GM12891 (cell line): ENCODE measurements at regions not wholly inside any gene's neighbourhood (a gene's known extent, or its start where the extent isn't known, plus 50 kb on each side); places are given as distances from the start of the nearest gene placed in this dataset.
A peak's percentile ranks its signal among the peaks of the same experiment; 100 is the strongest.

Source experiments
- DNase-seq: peaks from one replicate; pipeline ENCODE4 v3.0.0; 2011; ENCODE audit warnings: low spot score; ENCODE audit not compliant: insufficient read length
- FAIRE-seq: peaks from 2 replicates; lab custom pipeline; 2011; peaks lifted over from hg19 to GRCh38; lab: Jason Lieb, UNC
- PAX5 ChIP-seq: IDR thresholded peaks from 2 replicates; pipeline ENCODE4 v1.6.1; 2011; ENCODE audit warnings: low read length, moderate library complexity, mild to moderate bottlenecking; ENCODE audit not compliant: insufficient read depth, severe bottlenecking
- POLR2A ChIP-seq: IDR thresholded peaks from 2 replicates; pipeline ENCODE4 v1.6.1; 2011; ENCODE audit warnings: low read depth, low read length, control low read depth
- POLR2AphosphoS5 ChIP-seq: IDR thresholded peaks from 2 replicates; pipeline ENCODE4 v1.6.1; 2011; ENCODE audit warnings: low read depth, low read length, control low read depth
- POU2F2 ChIP-seq: IDR thresholded peaks from 2 replicates; pipeline ENCODE4 v1.6.1; 2011; ENCODE audit warnings: low read depth, mild to moderate bottlenecking, control low read depth, low read length, moderate library complexity
- SPI1 ChIP-seq: IDR thresholded peaks from 2 replicates; pipeline ENCODE4 v1.6.1; 2011; ENCODE audit warnings: low read depth, low read length, control low read depth
- TAF1 ChIP-seq: IDR thresholded peaks from 2 replicates; pipeline ENCODE4 v1.6.1; 2011; ENCODE audit warnings: low read depth, low read length, control low read depth

DNA sequence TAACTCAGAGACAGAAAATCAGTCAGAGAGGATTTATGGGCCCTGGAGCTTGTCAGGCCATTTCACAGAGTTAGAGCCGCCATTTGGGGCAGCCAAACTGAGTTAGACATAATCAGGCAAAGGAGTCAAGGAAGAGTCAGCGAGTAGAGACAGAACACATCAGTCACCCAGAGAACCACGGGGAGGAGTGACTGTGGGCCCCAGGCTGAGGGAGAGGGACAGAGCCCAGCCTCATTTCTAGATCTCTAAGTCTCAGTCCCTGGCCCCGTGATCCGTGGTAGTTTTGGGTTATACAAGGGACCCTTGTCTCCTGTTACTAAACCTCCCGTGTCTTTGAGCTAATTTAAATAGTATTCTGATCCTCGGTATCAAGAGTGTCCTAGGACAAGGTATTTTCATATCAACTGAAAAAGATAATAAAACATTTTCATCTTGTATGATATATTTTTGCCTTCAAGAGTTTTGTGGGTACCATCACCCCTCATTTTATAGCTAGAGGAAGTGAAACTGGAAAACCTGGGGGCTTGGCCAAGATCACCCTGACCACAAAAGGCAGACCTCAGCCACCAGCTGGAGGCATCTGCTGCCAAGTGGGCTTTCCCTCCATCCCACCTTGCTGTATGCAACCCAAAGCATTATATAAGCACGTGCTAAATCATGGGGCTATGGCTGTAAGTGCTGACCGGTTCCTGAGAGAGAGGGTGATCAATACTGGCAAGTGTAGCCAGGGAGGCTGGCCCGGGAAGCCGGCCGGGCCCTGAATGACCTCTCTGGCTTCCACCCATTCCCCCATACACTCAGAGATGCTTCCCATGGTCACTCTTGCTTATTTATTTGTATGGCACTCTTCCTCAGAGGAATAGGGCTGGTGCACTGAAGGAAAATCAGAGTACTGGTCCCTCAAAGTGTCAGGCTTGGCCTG lies 204.1 kb downstream of the BCOR start:
- FAIRE-seq, result peak; percentile 96
- no peak for DNase-seq
- no peak for TF ChIP-seq POLR2A
- TF ChIP-seq SPI1, result peak; percentile 90

DNA sequence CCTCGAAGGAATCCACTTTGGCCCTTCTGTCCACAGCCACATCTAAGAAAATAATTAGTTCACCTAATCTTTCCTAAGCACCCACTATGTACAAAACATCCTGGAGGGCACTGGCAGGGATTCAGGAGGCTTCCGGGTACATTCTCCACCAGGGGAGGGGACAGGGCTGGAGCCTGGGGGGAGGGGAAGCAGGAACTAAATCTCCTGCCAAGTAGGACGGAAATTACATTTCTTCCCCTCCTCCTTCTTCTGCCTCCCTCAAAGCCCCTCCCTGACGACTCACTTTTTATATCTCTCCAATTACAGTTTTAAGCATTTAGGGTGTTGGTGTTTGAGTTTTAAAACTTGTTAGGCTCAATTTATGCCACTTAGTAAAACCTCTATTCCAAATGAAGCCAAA lies 203.1 kb downstream of the BCOR start:
- no peak for FAIRE-seq

DNA sequence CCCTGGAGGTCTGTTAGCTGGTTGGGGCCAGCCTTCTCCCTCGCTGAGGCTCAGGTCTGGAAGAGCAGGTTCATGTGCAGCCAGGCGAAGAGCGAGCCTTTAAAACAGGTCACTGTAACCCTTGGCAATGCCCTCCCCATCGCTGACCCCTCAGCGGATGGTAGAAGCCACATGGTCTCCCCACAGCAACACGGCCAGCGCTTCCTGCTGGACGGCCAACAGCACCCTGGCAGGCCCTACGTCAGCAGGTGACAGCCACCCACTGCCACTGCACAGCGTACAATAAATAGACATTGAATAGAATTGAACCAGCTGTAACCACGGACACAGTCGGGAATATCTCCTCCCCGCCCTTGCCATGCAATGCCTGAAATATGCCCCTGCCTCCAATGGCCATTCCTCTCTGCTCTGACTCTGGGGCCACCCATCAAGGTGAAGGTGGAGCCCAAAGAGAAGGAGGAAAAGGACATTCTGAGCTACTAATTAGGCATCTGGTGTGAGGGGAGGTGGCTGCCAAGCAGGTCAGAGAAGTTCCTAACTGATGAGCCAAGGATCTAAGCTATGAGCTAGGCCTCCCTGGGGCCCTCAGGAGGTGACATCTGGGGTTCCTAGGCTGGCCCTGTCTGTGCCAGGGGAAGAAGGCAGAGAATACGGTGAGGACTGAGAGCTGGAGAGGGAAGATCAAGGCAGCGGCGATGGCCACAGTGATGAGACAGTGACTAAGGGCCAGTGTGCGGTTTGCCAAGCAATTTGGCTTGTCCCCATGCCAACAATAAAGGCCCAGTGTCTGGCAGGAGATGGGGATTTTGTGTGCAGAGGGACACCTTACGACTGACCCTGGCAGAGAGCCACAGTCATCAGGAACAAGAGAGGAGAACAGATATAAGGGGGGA lies 202.3 kb downstream of the BCOR start:
- peak; percentile 72 for FAIRE-seq
- no peak for DNase-seq
- TF ChIP-seq PAX5, result no peak
- no peak for TF ChIP-seq SPI1
- no peak for TF ChIP-seq POLR2A
- TF ChIP-seq POLR2AphosphoS5, result no peak
- TF ChIP-seq POU2F2, result no peak
- no peak for TF ChIP-seq TAF1

More for the DNA sequence above, 203.1 kb downstream of the BCOR start:
- TF ChIP-seq TAF1, result no peak
- TF ChIP-seq SPI1, result no peak
- TF ChIP-seq POLR2AphosphoS5, result no peak
- no peak for TF ChIP-seq PAX5
- TF ChIP-seq POLR2A, result no peak
- no peak for TF ChIP-seq POU2F2
- no peak for DNase-seq

DNA sequence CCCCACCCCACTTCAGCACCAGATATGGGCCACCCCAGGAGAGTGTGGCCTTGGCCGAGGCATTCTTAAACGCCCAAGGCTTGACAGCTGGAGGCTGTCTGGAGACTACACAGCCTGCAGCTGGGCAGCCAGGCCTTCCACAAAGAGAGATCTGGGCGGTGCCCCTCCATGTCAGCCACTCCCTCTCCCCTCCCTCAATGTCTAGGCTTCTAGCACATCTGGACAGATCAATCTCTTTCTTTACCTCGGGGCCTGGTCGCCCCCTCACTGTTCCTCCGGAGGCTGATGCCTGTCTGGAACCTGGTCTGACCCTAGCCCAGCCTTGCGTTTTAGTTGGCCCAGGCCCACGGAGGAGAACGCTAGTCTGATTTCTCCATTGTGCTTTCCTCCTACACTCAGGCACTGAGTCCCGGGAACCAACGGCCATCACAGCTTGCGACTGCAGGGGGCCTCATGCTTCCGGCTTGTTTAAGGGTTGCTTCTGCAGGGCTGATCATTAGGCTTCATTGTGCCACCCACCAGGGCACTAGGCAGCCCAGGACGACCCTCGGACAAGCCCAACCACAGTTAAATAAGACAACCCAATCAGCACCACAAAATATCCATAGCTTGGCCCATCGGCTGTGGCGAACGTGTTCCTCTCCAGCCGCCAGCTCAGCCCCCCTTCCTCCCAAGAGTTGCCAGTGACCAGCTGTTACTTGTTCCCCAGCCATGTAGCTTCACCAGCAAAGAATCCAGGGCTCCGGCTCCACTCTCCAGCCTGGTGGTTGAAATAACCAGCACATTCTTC lies 200.6 kb downstream of the BCOR start:
- no peak for FAIRE-seq
- TF ChIP-seq PAX5 (no peak), POU2F2 (no peak), SPI1 (no peak), POLR2AphosphoS5 (no peak)
- DNase-seq, result no peak

DNA sequence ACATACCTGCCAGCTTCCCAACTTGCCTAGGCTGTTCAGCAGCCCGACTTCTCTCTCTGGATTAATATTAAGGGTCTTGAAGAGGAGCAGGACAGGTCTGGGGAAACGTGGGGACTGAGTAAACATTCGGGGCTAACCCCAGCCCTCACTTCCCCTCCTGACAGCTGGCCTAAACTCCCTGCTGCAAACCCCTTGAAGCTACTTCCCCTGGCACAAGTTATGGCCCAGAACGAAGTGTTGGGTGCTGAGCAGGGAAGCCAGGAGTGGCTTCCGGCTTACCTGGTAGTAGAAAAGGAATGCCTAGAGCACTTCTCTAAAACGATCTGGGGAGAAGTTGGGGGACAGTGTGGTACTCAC lies 200.0 kb downstream of the BCOR start:
- DNase-seq, result no peak
- no peak for TF ChIP-seq PAX5
- TF ChIP-seq TAF1, result no peak
- no peak for TF ChIP-seq POU2F2
- TF ChIP-seq POLR2AphosphoS5, result no peak
- no peak for TF ChIP-seq POLR2A
- TF ChIP-seq SPI1, result no peak
- FAIRE-seq, result peak; percentile 74

DNA sequence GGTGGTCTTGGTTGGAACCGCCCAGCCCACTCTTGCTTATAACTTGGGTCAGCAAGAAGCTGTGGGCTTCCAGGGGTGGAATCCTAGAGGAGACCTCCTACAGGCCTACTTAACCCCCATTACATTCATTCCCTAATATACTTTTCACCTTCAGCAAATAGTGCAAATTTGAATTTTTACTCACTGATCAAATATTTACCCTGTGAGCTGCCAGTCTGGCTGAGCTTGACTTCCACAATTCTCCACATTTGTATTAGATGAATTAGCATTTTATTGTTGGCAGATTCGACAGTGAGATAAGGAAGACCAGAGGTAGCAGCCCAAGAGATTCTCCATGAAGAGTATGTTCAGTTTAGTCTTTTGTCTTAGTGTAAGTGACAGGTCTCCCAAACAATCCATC lies 199.6 kb downstream of the BCOR start:
- FAIRE-seq (peak; percentile 13), DNase-seq (no peak)
- TF ChIP-seq TAF1 (no peak), POU2F2 (no peak), PAX5 (no peak), SPI1 (no peak), POLR2A (no peak), POLR2AphosphoS5 (no peak)

DNA sequence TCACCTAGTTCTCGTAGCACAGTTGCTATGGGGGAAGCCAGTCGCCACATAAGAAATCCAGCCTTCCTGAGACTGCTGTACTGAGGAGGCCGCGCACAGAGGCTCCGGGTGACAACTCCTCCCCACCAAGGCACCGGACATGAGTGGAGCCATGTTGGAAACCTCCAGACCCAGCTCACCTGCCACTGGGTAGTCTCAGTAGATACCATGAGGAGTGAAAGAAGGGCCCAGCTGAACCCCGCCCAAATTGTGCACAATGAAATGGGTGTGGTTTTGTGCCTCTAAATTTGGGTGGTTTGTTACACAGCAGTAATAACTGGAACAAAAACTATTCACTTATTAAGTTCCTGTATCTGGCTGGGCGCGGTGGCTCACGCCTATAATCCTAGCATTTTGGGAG lies 198.7 kb downstream of the BCOR start:
- DNase-seq, result no peak
- FAIRE-seq, result no peak

DNA sequence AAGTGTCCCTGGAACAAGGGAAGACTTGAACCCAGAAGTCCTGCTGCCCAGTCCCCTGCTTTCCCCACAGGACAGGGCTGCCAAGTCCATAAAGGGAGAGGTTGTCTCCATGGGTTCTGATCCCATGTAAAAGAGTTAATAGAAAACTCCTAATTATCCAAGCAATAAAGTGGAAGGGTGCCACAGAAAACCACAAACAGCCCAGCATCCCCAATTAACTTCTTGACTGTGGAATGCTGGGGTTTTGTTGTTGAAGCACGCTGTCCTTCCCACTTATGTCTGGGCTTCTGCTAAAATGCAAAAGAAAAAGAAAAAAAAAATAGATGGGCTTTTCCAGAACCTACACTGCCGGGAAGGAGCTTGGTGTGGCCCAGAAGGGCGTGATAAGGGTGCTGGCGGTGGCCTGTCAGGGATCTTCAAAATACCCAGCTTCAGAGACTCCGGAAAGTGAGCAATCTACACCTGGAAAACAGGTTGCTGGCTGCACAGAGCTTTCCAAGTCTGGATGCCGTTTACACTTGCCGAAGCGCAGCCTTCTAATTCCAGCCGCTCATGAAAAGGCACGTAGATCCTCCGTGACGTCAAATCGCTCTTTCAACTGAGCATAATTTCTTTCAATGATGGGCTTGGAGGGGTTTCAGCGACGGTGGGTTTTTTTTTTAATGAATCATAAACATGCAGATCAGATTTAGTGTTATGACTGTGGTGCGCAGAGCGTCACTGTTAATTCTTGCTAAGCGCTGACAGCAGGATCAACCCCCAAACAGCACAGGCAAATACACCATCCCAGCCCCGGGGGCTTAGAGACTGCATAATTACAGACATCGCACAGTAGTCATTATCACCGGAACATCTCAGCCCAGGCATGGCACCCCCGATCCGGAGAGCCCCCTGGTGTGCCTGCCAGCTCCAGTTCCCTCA lies 197.6 kb downstream of the BCOR start:
- DNase-seq (no peak), FAIRE-seq (no peak)
- TF ChIP-seq SPI1 (no peak), POLR2A (no peak), PAX5 (no peak), POLR2AphosphoS5 (no peak), POU2F2 (no peak), TAF1 (no peak)

More for the DNA sequence above, 198.7 kb downstream of the BCOR start:
- TF ChIP-seq POLR2AphosphoS5, result no peak
- TF ChIP-seq PAX5, result no peak
- no peak for TF ChIP-seq TAF1
- TF ChIP-seq POU2F2, result no peak
- TF ChIP-seq POLR2A, result no peak
- TF ChIP-seq SPI1, result no peak
